ENCODE measurements at regions not wholly inside any gene's neighbourhood (a gene's known extent, or its start where the extent isn't known, plus 50 kb on each side); places are given as distances from the start of the nearest gene placed in this dataset.
A peak's percentile ranks its signal among the peaks of the same experiment; 100 is the strongest.
"Not testable (repeated sequence)": the region's sequence is repeated elsewhere in the genome, so short reads cannot be mapped to it uniquely, and the experiment has no call there.

DNA sequence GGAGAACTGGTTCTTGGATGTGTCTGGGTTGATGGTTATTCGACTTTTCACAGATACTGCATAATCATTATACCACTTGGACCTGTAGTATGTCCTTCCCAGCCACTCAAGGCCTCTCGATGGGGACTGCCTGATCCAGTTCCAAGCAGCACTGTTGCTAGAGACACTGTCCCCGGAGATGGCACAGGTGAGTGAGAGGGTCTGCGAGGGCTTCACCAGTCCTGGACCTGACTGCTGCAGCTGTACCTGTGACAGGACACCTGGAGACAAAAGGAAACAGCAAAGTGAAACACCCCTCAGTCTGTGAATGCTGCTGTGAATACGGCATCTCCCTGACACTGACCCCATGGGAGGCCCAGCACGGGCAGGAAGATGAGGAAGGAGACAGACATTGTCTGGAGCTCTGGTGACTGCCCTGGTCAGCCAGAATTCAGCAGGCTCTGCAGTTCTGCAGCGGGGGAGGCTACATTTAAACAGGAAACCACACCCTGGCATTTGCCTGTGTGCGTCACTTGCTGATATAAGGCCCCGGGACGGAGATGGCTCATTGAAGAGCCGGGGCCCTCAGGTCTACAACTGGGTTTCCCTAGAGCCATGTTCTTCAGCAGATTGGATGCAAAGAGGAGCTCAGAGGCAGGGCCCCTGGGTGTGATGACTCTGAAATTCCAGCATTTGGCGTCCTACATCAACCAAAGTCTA lies 413.6 kb downstream of the TMEM121 start:
- DNase-seq = peak in 1 of 2 donors; percentile 51

GRCh38 chr14:105940534-105941225 lies 414.3 kb downstream of the TMEM121 start:
- no peak overlapping the region for H3K4me3 ChIP-seq
- intact Hi-C loops (cut with DNase I; ENCODE audit: low total_unique reads) = no loop called here
- peaks cover 0 to 2% of the 10 kb centered on the region in 2 donors for H3K27me3 ChIP-seq
- no peak for TF ChIP-seq CTCF (IDR thresholded peaks at IDR 0.05)
- peaks cover 5 to 26% (median 15%) of the 10 kb centered on the region in 3 donors for H3K9me3 ChIP-seq
- peak in 1 of 2 donors; percentile 44 for DNase-seq
- no peaks in the 10 kb centered on the region for H3K4me1 ChIP-seq
- H3K27ac ChIP-seq = no peak overlapping the region
- H3K36me3 ChIP-seq = no peaks in the 10 kb centered on the region

More for the DNA sequence above, 413.6 kb downstream of the TMEM121 start:
- Histone ChIP-seq H3K36me3 (no peaks in the 10 kb centered on the region), H3K9me3 (peaks cover 5 to 33% (median 22%) of the 10 kb centered on the region in 3 donors), H3K4me1 (no peaks in the 10 kb centered on the region), H3K27ac (no peak overlapping the region), H3K4me3 (no peak overlapping the region), H3K27me3 (no peaks in the 10 kb centered on the region)
- intact Hi-C loops (cut with DNase I; ENCODE audit: low total_unique reads) = no loop called here
- no peak for TF ChIP-seq CTCF (IDR thresholded peaks at IDR 0.05)

DNA sequence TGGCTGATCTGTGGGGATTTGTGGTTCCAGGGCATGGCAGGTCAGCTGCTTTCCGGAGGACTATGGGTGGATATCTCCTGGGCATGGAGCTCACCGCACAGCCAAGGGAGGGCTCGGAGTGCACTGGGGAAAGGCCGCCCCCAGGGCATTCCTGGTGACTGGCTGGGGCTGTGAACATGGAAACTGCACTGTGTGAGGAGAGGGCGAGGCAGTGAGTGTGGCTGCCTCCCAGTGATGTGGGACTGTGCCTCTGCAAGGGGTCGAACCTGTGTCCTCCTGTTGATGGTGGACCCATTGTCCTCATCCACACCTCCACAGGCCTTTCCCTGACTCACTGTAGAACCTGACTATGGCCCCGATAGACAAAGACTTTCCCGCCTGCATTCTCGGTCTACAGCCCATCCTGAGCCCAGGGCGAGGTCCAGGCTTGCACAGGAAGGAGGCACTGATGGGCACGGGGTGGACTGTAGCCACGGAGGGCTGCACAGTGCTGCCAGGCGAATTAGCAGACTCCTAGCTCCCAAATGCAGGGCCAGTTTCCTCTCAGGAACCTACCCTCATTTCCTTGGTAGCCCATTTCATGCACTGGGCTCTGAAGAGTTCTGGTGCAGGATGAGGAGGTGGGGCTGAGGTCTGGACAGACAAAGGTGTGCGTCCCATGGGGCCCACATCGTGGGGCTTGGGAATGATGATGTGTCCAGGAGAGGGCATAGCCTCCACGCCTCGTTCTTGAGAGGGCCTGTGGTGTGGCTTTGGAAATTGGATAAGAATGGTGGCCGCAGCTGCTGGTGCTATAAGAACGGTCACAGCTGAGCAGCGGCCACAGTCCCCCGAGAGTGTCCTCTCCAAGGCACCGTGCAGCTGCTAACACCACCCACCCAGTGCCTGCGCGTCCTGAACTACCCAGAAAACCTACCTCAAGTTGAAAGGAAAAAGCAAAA lies 415.1 kb downstream of the TMEM121 start:
- intact Hi-C loops (cut with DNase I; ENCODE audit: low total_unique reads) = no loop called here
- no peak overlapping the region for H3K4me3 ChIP-seq
- H3K4me1 ChIP-seq = no peaks in the 10 kb centered on the region
- H3K36me3 ChIP-seq = no peaks in the 10 kb centered on the region
- H3K9me3 ChIP-seq = peaks cover 5 to 26% (median 13%) of the 10 kb centered on the region in 3 donors
- H3K27me3 ChIP-seq = peaks cover 0 to 5% of the 10 kb centered on the region in 2 donors
- no peak overlapping the region for H3K27ac ChIP-seq
- no peak for TF ChIP-seq CTCF (IDR thresholded peaks at IDR 0.05)
- DNase-seq = peak in 1 of 2 donors; percentile 45

DNA sequence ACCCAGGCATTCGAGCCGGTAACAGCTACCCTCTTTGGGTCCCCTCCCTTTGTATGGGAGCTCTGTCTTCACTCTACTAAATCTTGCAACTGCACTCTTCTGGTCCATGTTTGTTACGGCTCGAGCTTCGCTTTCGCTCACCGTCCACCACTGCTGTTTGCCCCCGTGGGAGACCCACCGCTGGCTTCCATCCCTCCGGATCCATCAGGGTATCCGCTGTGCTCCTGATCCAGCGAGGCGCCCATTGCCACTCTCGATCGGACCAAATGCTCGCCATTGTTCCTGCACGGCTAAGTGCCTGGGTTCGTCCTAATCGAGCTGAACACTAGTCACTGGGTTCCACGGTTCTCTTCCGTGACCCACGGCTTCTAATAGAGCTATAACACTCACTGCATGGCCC lies 416.3 kb downstream of the TMEM121 start:
- intact Hi-C loops (cut with DNase I; ENCODE audit: low total_unique reads); H3K4me3 ChIP-seq; H3K36me3 ChIP-seq; DNase-seq; H3K4me1 ChIP-seq; H3K27me3 ChIP-seq; H3K27ac ChIP-seq: not testable (repeated sequence)
- H3K9me3 ChIP-seq = peaks cover 5 to 22% (median 11%) of the 10 kb centered on the region in 3 donors

GRCh38 chr14:105943973-105944602 lies 417.7 kb downstream of the TMEM121 start:
- H3K27me3 ChIP-seq = peaks cover 0 to 5% of the 10 kb centered on the region in 2 donors
- no peaks in the 10 kb centered on the region for H3K36me3 ChIP-seq
- H3K4me3 ChIP-seq = no peak overlapping the region
- DNase-seq = no peak
- no peak overlapping the region for H3K27ac ChIP-seq
- H3K4me1 ChIP-seq = no peaks in the 10 kb centered on the region
- H3K9me3 ChIP-seq = peaks cover 0 to 12% (median 0%) of the 10 kb centered on the region in 3 donors
- TF ChIP-seq CTCF (IDR thresholded peaks at IDR 0.05) = no peak
- intact Hi-C loops (cut with DNase I; ENCODE audit: low total_unique reads) = no loop called here

All from tibial artery (tissue), 4 donors.